GM18511 (cell line): ENCODE measurements at regions not wholly inside any gene's neighbourhood (a gene's known extent, or its start where the extent isn't known, plus 50 kb on each side); places are given as distances from the start of the nearest gene placed in this dataset.

Experiments used
- ATAC-seq: cut with Tn5 transposase; IDR thresholded peaks from one replicate; pipeline ENCODE4 v1.9.1; 2021; ENCODE audit warnings: mild to moderate bottlenecking, moderate library complexity; ENCODE audit not compliant: unreplicated experiment

- no peak for ATAC-seq
Observed at GRCh38 chr7:46024263-46024916, 103.3 kb upstream of the IGFBP3 start.

GRCh38 chr7:46022397-46022796, 101.3 kb upstream of the IGFBP3 start:
- no peak for ATAC-seq

- ATAC-seq, result no peak
Observed at GRCh38 chr7:46015107-46015868, 94.2 kb upstream of the IGFBP3 start.

- ATAC-seq, result no peak
Observed at GRCh38 chr7:46011501-46011900, 90.4 kb upstream of the IGFBP3 start.

- no peak for ATAC-seq
Observed at GRCh38 chr7:46011059-46011458, 90.0 kb upstream of the IGFBP3 start.

GRCh38 chr7:46009211-46009610, 88.1 kb upstream of the IGFBP3 start:
- ATAC-seq, result no peak

- no peak for ATAC-seq
Observed at GRCh38 chr7:46007990-46008643, 87.0 kb upstream of the IGFBP3 start.

- no peak for ATAC-seq
Observed at GRCh38 chr7:46007194-46007593, 86.1 kb upstream of the IGFBP3 start.

GRCh38 chr7:46006723-46007122, 85.7 kb upstream of the IGFBP3 start:
- ATAC-seq, result no peak

GRCh38 chr7:46006212-46006611, 85.1 kb upstream of the IGFBP3 start:
- ATAC-seq, result no peak

- ATAC-seq, result no peak
Observed at GRCh38 chr7:46004965-46005364, 83.9 kb upstream of the IGFBP3 start.

GRCh38 chr7:46003896-46004875, 83.1 kb upstream of the IGFBP3 start:
- ATAC-seq, result no peak

GRCh38 chr7:46003161-46003560, 82.1 kb upstream of the IGFBP3 start:
- no peak for ATAC-seq

GRCh38 chr7:46000513-46000912, 79.4 kb upstream of the IGFBP3 start:
- ATAC-seq, result no peak

GRCh38 chr7:45999541-45999940, 78.5 kb upstream of the IGFBP3 start:
- no peak for ATAC-seq

GRCh38 chr7:45998506-45998905, 77.4 kb upstream of the IGFBP3 start:
- no peak for ATAC-seq

GRCh38 chr7:45993621-45994020, 72.5 kb upstream of the IGFBP3 start:
- ATAC-seq, result no peak

GRCh38 chr7:45992826-45993225, 71.8 kb upstream of the IGFBP3 start:
- no peak for ATAC-seq

- no peak for ATAC-seq
Observed at GRCh38 chr7:45990276-45990675, 69.2 kb upstream of the IGFBP3 start.

- ATAC-seq, result no peak
Observed at GRCh38 chr7:45988405-45989057, 67.5 kb upstream of the IGFBP3 start.
